GM12891 (cell line): ENCODE measurements at regions not wholly inside any gene's neighbourhood (a gene's known extent, or its start where the extent isn't known, plus 50 kb on each side); places are given as distances from the start of the nearest gene placed in this dataset.

ENCODE experiments used
- POLR2A ChIP-seq: IDR thresholded peaks from 2 replicates; pipeline ENCODE4 v1.6.1; 2011; ENCODE audit warnings: low read depth, low read length, control low read depth
- POLR2AphosphoS5 ChIP-seq: IDR thresholded peaks from 2 replicates; pipeline ENCODE4 v1.6.1; 2011; ENCODE audit warnings: low read depth, low read length, control low read depth
- POU2F2 ChIP-seq: IDR thresholded peaks from 2 replicates; pipeline ENCODE4 v1.6.1; 2011; ENCODE audit warnings: low read depth, mild to moderate bottlenecking, control low read depth, low read length, moderate library complexity

- TF ChIP-seq POLR2A = no peak
- no peak for TF ChIP-seq POU2F2
- no peak for TF ChIP-seq POLR2AphosphoS5
These were observed 541.1 kb downstream of the DNAH5 start for GRCh38 chr5:13403351-13403750.
